Adrenal gland (tissue), 9 donors: ENCODE measurements at regions not wholly inside any gene's neighbourhood (a gene's known extent, or its start where the extent isn't known, plus 50 kb on each side); places are given as distances from the start of the nearest gene placed in this dataset.

Experiments used
- DNase-seq, 7 donors: peaks; one replicate each; pipeline ENCODE4 v3.0.0-alpha.2; 2019 to 2020
- H3K27ac ChIP-seq, 5 donors: fragments of 200-600 bp; sonication (generic) in 4 of 5; 1 replicate in 3 of 5; 2 replicates in 2 of 5; pipeline versions ENCODE4 v1.5.1 to v1.8.0; 2016 to 2020; ENCODE audit warnings: mild to moderate bottlenecking in 1 of 5
- H3K27me3 ChIP-seq: fragments of 200-600 bp; 2 replicates; pipeline ENCODE4 v1.8.0; 2021
- H3K36me3 ChIP-seq, 2 donors: fragments of 200-600 bp; replicated peaks in 1 of 2; 1 replicate in 1 of 2; 2 replicates in 1 of 2; pipeline versions ENCODE4 v1.5.1 to v1.8.0; 2018 to 2022
- H3K4me1 ChIP-seq, 2 donors: fragments of 200-600 bp; replicated peaks in 1 of 2; 1 replicate in 1 of 2; 2 replicates in 1 of 2; pipeline versions ENCODE4 v1.5.1 to v1.8.0; 2018 to 2021
- H3K4me3 ChIP-seq, 4 donors: fragments of 200-600 bp; sonication (generic) in 3 of 4; one replicate each; pipeline ENCODE4 v1.5.1; 2016 to 2018
- H3K9me3 ChIP-seq, 3 donors: fragments of 200-600 bp; sonication (generic) in 1 of 3; replicated peaks in 1 of 3; 1 replicate in 2 of 3; 2 replicates in 1 of 3; pipeline versions ENCODE4 v1.5.1 to v1.8.0; 2016 to 2021
- POLR2A ChIP-seq, 2 donors: fragments of 450-650 bp; IDR thresholded peaks; one replicate each; pipeline ENCODE4 v1.6.1; 2017; ENCODE audit warnings: antibody characterized with exemption in 2 of 2, mild to moderate bottlenecking in 2 of 2, moderate library complexity in 1 of 2
- WGBS, 4 donors: extraction: QIAGEN DNeasy Blood & Tissue Kit in 2 of 4; methylation state at CpG; one replicate each; pipeline versions ENCODE4 v1.1.5 to v1.1.7; 2013 to 2017; 5-methylcytosine and 5-hydroxymethylcytosine counted together
- intact Hi-C, 2 donors: fragments of 100-400 bp; cut with DNase I; formaldehyde crosslinking; loops; one replicate each; pipeline versions ENCODE4 v1.14.1 to v1.15.0; 2022 to 2023
- TF ChIP-seq, protein P1 (sequence below), 6 experiments: fragments of 450-650 bp in 4 of 6; fragments of 200-600 bp in 2 of 6; sonication (generic) in 1 of 6; IDR thresholded peaks; 1 replicate in 5 of 6; 2 replicates in 1 of 6; pipeline versions ENCODE4 v1.5.1 to v1.8.0; 2016 to 2021; ENCODE audit warnings: antibody characterized with exemption in 6 of 6, mild to moderate bottlenecking in 2 of 6, moderate library complexity in 1 of 6
- donor health status: healthy with polysubstance abuse.
- donor health status: Bipolar disorder and iron deficiency.
- donor health status: DM: yes; HTN: yes; CAD: no.
- donor health status: DM: no; HTN: no; CAD: no.
- donor health status: DM: no; HTN: no; CAD: no.

DNA sequence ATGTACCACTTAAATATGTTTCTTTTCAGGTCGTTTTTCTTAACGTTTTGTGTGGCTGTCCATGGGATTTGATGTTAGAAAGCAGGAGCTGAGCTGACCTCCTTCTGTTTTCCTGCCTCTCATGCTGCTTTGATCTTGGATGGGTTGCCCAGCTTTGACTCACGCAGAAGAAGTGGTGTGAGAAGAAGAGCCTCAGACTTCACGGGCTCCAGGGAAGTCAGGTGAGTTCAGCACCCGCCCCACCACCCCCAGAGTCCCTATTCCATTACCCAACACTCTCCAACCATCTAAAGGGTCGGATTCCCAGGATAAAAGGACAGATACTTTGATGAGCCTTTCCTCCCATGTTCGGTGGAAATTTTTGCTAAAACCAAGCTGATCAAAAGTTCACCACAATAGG is 373.4 kb downstream of the IRX2 start:
- H3K36me3 ChIP-seq = no peaks in the 10 kb centered on the region
- intact Hi-C loops = no loop called here
- H3K4me3 ChIP-seq = no peak overlapping the region
- TF ChIP-seq POLR2A (IDR thresholded peaks at IDR 0.05) = no peak
- TF ChIP-seq, protein P1, sequence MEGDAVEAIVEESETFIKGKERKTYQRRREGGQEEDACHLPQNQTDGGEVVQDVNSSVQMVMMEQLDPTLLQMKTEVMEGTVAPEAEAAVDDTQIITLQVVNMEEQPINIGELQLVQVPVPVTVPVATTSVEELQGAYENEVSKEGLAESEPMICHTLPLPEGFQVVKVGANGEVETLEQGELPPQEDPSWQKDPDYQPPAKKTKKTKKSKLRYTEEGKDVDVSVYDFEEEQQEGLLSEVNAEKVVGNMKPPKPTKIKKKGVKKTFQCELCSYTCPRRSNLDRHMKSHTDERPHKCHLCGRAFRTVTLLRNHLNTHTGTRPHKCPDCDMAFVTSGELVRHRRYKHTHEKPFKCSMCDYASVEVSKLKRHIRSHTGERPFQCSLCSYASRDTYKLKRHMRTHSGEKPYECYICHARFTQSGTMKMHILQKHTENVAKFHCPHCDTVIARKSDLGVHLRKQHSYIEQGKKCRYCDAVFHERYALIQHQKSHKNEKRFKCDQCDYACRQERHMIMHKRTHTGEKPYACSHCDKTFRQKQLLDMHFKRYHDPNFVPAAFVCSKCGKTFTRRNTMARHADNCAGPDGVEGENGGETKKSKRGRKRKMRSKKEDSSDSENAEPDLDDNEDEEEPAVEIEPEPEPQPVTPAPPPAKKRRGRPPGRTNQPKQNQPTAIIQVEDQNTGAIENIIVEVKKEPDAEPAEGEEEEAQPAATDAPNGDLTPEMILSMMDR (IDR thresholded peaks at IDR 0.05) = no peak
- H3K27ac ChIP-seq = no peak overlapping the region
- WGBS, 4 donors = 46 to 62% (median 52%) methylated on average over 7 of the region's 7 CpGs
- H3K27me3 ChIP-seq = no peaks in the 10 kb centered on the region
- no peaks in the 10 kb centered on the region for H3K4me1 ChIP-seq
- H3K9me3 ChIP-seq = no peaks in the 10 kb centered on the region
- no peak for DNase-seq

DNA sequence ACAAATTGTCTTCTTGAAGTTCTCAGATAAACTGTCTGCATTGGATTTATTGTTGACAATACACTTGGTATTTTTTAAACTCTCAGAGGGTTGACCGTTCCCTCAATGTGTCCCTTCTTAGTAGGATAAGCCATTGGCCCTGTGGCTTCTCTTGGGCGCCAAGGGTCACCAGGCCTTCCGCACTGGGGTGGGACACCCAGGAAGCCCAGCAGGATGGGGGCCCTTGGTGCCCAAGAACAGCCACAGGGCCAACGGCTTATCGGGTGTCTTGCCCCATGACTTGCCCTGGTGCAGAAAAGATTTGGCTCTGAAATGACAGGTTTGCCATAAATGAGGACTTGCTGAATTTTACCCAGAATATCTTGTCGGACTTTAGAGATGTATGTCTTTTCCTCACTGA is 375.0 kb downstream of the IRX2 start:
- TF ChIP-seq, protein P1 (IDR thresholded peaks at IDR 0.05) = no peak
- no peak for TF ChIP-seq POLR2A (IDR thresholded peaks at IDR 0.05)
- WGBS, 4 donors = 88 to 93% (median 91%) methylated on average over 5 to 6 of the region's 6 CpGs
- Histone ChIP-seq H3K4me1 (no peaks in the 10 kb centered on the region), H3K27ac (no peak overlapping the region), H3K9me3 (no peaks in the 10 kb centered on the region), H3K27me3 (no peaks in the 10 kb centered on the region), H3K4me3 (no peak overlapping the region), H3K36me3 (no peaks in the 10 kb centered on the region)
- intact Hi-C loops = no loop called here
- DNase-seq = no peak

DNA sequence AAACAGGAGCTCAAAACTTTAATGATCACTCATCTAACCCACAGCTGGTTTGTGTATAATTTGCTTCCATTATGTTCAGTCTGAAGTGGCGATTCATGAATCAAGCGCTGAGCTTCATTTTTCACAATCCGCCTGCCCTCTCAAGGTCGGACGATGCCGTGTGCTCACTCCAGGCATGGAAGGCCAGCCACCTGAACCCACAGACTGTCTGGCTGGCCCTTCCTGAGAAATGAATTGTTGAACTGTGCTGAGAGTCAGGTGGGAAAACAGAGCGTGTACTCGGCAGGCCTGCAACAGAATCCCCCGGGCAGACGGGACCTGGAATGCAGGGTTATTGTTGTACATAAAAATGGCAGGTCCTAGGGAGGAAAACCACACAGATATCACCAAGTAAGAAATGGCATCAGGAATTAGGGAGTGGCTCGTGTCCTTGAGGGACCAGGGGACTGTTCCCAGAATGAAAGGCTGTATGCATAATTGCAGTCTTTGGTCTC is 375.7 kb downstream of the IRX2 start:
- no peaks in the 10 kb centered on the region for H3K4me1 ChIP-seq
- no peaks in the 10 kb centered on the region for H3K9me3 ChIP-seq
- no peaks in the 10 kb centered on the region for H3K27me3 ChIP-seq
- no peak overlapping the region for H3K27ac ChIP-seq
- DNase-seq = peak in 1 of 7 donors; percentile 3
- no peak overlapping the region for H3K4me3 ChIP-seq
- H3K36me3 ChIP-seq = no peaks in the 10 kb centered on the region
- TF ChIP-seq POLR2A (IDR thresholded peaks at IDR 0.05) = no peak
- TF ChIP-seq, protein P1 (IDR thresholded peaks at IDR 0.05) = no peak
- intact Hi-C loops = no loop called here
- WGBS, 4 donors = 32 to 45% (median 37%) methylated on average over 10 to 11 of the region's 11 CpGs

DNA sequence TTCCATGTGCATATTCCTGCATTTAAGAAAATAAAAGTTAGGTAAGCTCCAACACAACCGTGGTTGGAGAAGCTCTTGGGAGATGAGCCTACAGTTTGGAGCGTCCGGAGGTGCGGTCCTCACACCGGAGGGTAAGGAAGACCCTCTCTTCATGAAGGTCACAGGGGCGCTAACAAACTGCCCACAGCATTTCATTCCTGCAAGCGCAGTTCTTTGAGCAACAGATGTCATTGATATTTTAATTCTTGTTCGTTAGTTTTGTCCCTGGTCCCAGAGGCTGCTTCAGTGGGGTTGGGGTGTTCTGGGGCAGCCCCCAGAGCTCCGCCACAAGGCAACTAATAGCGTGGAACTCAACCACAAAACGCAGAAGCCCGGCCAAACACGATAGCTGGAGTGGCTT is 376.2 kb downstream of the IRX2 start:
- Histone ChIP-seq H3K4me3 (no peak overlapping the region), H3K4me1 (no peaks in the 10 kb centered on the region), H3K27ac (no peak overlapping the region), H3K27me3 (no peaks in the 10 kb centered on the region), H3K36me3 (no peaks in the 10 kb centered on the region), H3K9me3 (no peaks in the 10 kb centered on the region)
- intact Hi-C loops = no loop called here
- peak in 1 of 7 donors; percentile 7 for DNase-seq
- no peak for TF ChIP-seq POLR2A (IDR thresholded peaks at IDR 0.05)
- TF ChIP-seq, protein P1 (IDR thresholded peaks at IDR 0.05) = no peak
- WGBS, 4 donors = 90 to 91% (median 91%) methylated on average over 13 of the region's 13 CpGs
